ENCODE measurements at regions not wholly inside any gene's neighbourhood (a gene's known extent, or its start where the extent isn't known, plus 50 kb on each side); places are given as distances from the start of the nearest gene placed in this dataset.

GRCh38 chr2:144931480-144931879, 411.6 kb upstream of the ZEB2 start:
- no peaks in the 10 kb centered on the region for H3K9me3 ChIP-seq (replicated peaks in 1 of 3)
- DNase-seq = no peak
- intact Hi-C loops (cut with DNase I) = no loop called here
- no peak overlapping the region for H3K27ac ChIP-seq
- no peak overlapping the region for H3K4me3 ChIP-seq
- no peaks in the 10 kb centered on the region for H3K36me3 ChIP-seq (replicated peaks in 1 of 2)
- no peaks in the 10 kb centered on the region for H3K27me3 ChIP-seq
- no peaks in the 10 kb centered on the region for H3K4me1 ChIP-seq (replicated peaks in 1 of 2)
- WGBS, 4 donors = 94 to 100% (median 96%) methylated on average over 1 of the region's 1 CpG
- TF ChIP-seq CTCF (IDR thresholded peaks at IDR 0.05) (no peak), POLR2A (IDR thresholded peaks at IDR 0.05) (no peak)

GRCh38 chr2:144927429-144927828, 407.5 kb upstream of the ZEB2 start:
- H3K4me3 ChIP-seq = no peak overlapping the region
- no peaks in the 10 kb centered on the region for H3K36me3 ChIP-seq (replicated peaks in 1 of 2)
- WGBS, 4 donors = 91 to 98% (median 93%) methylated on average over 1 of the region's 1 CpG
- no peaks in the 10 kb centered on the region for H3K4me1 ChIP-seq (replicated peaks in 1 of 2)
- intact Hi-C loops (cut with DNase I) = no loop called here
- no peak overlapping the region for H3K27ac ChIP-seq
- no peak for DNase-seq
- H3K27me3 ChIP-seq = no peaks in the 10 kb centered on the region
- TF ChIP-seq POLR2A (IDR thresholded peaks at IDR 0.05) (no peak), CTCF (IDR thresholded peaks at IDR 0.05) (no peak)
- no peaks in the 10 kb centered on the region for H3K9me3 ChIP-seq (replicated peaks in 1 of 3)

- intact Hi-C loops (cut with DNase I) = no loop called here
- whole genome bisulfite sequencing, 4 donors = 64 to 80% (median 76%) methylated on average over 4 of the region's 4 CpGs
- TF ChIP-seq POLR2A (IDR thresholded peaks at IDR 0.05) (no peak), CTCF (IDR thresholded peaks at IDR 0.05) (no peak)
Measured at GRCh38 chr2:144925886-144926285, 406.0 kb upstream of the ZEB2 start.

GRCh38 chr2:144924827-144925226, 404.9 kb upstream of the ZEB2 start:
- TF ChIP-seq CTCF (IDR thresholded peaks at IDR 0.05) (no peak), POLR2A (IDR thresholded peaks at IDR 0.05) (no peak)
- H3K4me1 ChIP-seq (replicated peaks in 1 of 2) = no peaks in the 10 kb centered on the region
- DNase-seq = no peak
- intact Hi-C loops (cut with DNase I) = no loop called here
- no peaks in the 10 kb centered on the region for H3K9me3 ChIP-seq (replicated peaks in 1 of 3)
- no peak overlapping the region for H3K27ac ChIP-seq
- no peak overlapping the region for H3K4me3 ChIP-seq
- no peaks in the 10 kb centered on the region for H3K27me3 ChIP-seq
- no peaks in the 10 kb centered on the region for H3K36me3 ChIP-seq (replicated peaks in 1 of 2)

More at GRCh38 chr2:144925886-144926285, 406.0 kb upstream of the ZEB2 start:
- Histone ChIP-seq H3K36me3 (replicated peaks in 1 of 2) (no peaks in the 10 kb centered on the region), H3K27me3 (no peaks in the 10 kb centered on the region), H3K4me3 (no peak overlapping the region), H3K9me3 (replicated peaks in 1 of 3) (no peaks in the 10 kb centered on the region), H3K4me1 (replicated peaks in 1 of 2) (no peaks in the 10 kb centered on the region), H3K27ac (no peak overlapping the region)
- no peak for DNase-seq
